ENCODE measurements at regions not wholly inside any gene's neighbourhood (a gene's known extent, or its start where the extent isn't known, plus 50 kb on each side); places are given as distances from the start of the nearest gene placed in this dataset.

GRCh38 chr19:28535352-28535775 lies 677.6 kb downstream of the UQCRFS1 start:
- TF ChIP-seq POLR2AphosphoS5 (IDR thresholded peaks at IDR 0.05; ENCODE audit: low read depth) (no peak), CTCF (IDR thresholded peaks at IDR 0.05; ENCODE audit: insufficient read depth, low read length) (no peak), REST (IDR thresholded peaks at IDR 0.05; ENCODE audit: insufficient replicate concordance, low read depth) (no peak), GABPA (IDR thresholded peaks at IDR 0.05; ENCODE audit: low read depth) (no peak), SPI1 (IDR thresholded peaks at IDR 0.05; ENCODE audit: borderline replicate concordance, low read depth) (no peak)
